Fibroblast of skin of right biceps (primary cell): ENCODE measurements at regions not wholly inside any gene's neighbourhood (a gene's known extent, or its start where the extent isn't known, plus 50 kb on each side); places are given as distances from the start of the nearest gene placed in this dataset.
"Not testable (repeated sequence)": the region's sequence is repeated elsewhere in the genome, so short reads cannot be mapped to it uniquely, and the experiment has no call there.

ENCODE experiments used
- DNase-seq: peaks from one replicate; pipeline ENCODE4 v3.0.0-alpha.2; 2013

- no peak for DNase-seq
These were observed 391.9 kb downstream of the RND3 start for GRCh38 chr2:150095361-150096095.

DNA sequence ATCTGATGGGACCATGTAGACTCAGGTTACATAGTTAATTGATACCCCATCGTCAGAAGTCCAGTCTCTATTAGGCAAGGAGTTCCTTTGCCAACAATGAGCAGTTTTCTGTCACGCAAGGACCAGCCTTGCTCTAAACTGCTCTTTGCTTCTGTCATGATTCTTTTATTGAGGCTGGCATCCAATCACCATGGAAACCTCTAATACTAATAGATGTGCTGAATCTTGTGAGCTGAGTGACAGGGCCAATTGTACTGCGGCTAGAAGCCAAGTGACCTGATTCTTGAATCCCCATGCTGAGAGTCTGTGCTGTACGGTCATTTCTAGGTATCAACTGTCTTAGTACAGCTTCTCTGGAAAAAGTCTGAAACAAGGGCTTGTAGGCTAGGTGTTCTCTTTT lies 395.6 kb downstream of the RND3 start:
- no peak for DNase-seq

- no peak for DNase-seq
These were observed 397.4 kb downstream of the RND3 start for GRCh38 chr2:150090031-150090430.

GRCh38 chr2:150088538-150088937 lies 398.9 kb downstream of the RND3 start:
- peak; percentile 8 for DNase-seq

DNA sequence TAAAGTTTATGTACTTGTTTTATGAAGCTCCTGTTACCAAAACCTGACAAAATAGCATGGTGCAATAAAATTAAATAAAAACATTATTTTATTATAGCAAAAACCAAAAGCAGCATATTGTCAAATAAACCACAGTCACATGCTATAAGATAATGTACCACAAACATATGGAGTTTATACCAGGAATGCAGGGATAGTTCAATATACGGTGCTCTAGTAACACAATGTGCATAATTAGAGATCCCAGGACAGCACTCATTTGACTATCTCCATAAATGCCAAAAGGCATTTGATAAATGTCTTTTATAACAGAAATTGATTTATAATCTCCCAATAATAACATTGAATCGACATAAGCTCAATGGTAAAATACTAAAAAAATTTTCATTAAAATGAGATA lies 402.0 kb downstream of the RND3 start:
- DNase-seq, result no peak

- no peak for DNase-seq
These were observed 405.5 kb downstream of the RND3 start for GRCh38 chr2:150081775-150082481.

- peak; percentile 84 for DNase-seq
These were observed 411.2 kb downstream of the RND3 start for GRCh38 chr2:150076281-150076680.

DNA sequence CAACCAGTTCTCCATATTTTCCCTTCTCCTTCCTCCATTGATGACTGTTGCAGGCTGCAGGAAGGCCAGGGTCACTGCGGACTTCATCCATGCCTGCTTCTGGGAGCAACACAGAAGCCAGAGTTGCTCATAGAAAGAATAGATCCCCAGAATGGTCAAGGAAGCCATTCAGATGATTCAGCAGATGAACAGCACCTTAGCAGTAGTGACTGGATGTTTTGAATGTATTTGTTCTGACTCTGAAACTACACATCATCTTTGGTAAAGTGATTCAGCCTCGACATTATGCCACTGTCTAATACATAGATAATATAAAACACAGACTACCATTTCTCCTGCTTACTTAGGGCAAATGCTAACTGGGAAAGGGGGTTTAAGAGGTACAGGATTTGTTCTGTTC lies 411.6 kb downstream of the RND3 start:
- DNase-seq, result peak; percentile 89

- no peak for DNase-seq
These were observed 421.0 kb downstream of the RND3 start for GRCh38 chr2:150066490-150066889.

DNA sequence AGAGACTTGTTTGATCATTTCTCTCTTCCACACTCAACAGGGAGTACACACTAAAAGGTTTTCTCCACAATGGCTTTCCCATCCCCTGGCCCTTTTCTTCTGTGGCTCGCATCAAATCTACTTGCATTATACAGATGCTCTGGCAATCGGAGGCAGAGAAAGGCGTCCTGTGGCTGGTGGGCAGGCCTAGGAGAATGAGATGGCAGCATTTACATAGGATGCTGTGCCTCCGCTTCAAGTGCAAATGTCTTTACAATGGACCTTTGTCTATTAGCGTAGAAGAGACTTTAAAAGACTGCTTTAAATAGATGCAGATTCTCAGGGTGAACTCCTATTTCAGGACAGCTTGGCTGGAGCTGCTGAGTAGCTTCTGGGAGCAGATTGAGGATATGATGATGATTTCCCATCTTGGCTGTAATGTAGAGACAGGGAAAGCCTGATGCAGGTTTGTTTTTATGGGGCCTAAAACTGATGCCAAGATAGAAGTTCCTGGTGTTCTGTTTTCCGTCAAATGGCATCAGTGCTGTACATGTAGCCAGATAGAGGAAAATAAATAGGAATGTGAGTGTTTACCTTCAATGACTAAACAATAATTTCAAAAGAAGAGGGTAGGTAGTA lies 423.4 kb downstream of the RND3 start:
- DNase-seq, result no peak

DNA sequence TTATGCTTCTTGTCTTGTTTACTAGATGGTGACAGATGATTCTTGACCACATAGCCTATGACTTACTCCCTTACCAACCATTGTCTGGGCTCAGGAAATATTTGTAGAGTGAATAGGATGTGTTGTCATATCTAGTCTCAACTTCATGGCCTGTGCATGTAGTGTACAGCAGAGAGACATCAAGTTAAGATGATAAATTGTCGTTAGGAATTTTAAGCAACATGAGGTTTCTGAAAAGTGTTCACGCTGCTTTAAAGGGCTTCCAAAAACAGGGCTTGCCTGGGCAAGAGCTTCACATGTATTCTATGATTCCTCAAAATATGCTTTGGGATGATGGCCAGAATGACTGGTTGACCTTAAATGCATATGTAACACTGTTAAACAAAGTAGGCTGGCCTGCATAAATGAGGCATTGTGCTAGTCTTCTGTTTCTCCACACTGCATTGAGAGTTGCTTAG lies 424.0 kb downstream of the RND3 start:
- peak; percentile 96 for DNase-seq

- DNase-seq, result peak; percentile 34
These were observed 425.1 kb downstream of the RND3 start for GRCh38 chr2:150062416-150062815.

- DNase-seq, result peak; percentile 30
These were observed 427.1 kb downstream of the RND3 start for GRCh38 chr2:150060341-150060740.

GRCh38 chr2:150059676-150060075 lies 427.8 kb downstream of the RND3 start:
- DNase-seq, result not testable (repeated sequence)

DNA sequence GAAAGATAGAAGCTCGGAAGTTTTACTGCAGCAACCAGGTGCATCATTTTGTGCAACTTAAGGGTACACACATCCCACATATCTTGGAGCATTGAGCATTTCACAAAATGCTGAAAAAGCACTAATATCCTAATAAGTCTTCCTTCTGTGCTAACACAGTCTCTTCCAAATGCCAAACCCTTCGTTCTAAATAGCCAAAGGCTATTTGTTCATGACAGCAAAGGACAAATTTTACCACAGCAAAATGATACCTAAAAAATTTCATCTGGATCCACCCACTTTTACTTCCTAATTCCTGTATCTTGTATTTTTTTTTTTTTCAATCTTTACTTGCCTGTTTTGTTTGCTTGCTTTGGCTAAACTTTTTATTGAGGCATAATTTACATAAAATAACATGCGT lies 435.0 kb downstream of the RND3 start:
- DNase-seq, result no peak

- DNase-seq, result no peak
These were observed 436.5 kb downstream of the RND3 start for GRCh38 chr2:150051004-150051403.

DNA sequence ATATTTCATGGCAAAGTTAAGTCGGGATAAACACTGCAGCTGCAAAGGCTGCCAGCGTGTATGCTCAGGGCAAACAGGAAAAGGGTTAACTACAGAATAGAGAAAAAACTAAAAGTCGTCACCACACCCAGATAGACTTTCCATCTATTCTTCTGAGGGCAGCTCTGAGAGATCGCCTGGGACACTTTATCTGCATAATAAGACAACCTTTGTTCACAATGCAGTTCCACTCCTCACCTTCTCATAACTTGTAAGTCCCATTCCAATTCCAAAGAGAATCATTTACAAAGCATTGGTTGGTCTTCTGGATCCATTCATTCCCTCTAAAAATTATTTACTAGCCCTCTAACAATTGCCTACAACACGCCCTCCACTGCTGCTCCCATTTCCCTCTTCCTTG lies 437.4 kb downstream of the RND3 start:
- no peak for DNase-seq

- peak; percentile 75 for DNase-seq
These were observed 439.7 kb downstream of the RND3 start for GRCh38 chr2:150047620-150048222.

GRCh38 chr2:150046810-150047209 lies 440.7 kb downstream of the RND3 start:
- peak; percentile 10 for DNase-seq

- peak; percentile 77 for DNase-seq
These were observed 441.3 kb downstream of the RND3 start for GRCh38 chr2:150046211-150046610.

- DNase-seq, result peak; percentile 31
These were observed 441.9 kb downstream of the RND3 start for GRCh38 chr2:150045601-150046000.

DNA sequence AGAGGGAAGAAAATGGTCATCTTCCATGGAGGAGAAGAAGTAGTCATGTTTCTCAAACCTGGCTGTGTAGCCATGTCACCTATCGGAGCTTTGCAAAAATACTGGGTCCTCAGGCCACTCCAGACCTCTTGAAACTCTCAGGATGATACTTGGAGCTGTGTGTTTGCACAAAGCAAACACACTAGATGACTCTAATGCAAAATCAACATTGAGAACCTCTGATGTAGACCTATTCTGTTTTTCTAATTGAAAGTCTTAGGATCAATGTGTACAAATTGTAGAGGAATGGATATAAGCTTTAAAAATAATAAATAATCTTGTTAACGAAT lies 444.3 kb downstream of the RND3 start:
- DNase-seq, result no peak

DNA sequence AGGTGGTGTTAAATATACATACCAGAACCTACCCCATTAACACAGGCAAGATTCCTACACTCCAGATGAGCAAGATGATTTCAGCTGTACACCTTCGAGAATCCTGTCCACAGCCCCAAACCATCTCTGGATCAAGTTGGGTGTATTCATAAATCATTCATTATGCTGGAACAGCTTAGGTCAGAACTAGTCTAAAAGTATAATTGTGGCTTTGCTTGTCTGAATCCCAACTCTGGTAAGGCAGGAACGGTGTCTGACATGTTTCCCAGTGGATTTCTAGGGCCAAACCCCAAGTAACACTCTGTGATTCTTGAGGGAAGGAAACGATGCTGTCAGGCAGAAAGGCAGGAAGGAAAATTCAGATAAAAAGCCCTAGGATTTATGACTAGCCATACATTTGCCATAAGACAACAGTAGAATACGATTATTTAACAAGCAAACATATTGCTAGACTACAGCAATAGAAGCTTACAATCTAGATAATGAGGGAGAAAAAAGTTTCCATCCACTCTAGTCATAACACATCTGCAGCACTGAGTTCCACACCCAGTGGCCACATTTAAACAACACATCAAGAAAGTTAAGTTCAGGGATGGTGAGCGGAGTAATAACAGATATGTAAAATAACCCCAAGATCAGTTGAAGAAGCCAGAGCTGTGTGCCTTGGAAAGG lies 444.8 kb downstream of the RND3 start:
- no peak for DNase-seq
